Keratinocyte (primary cell): ENCODE measurements at regions not wholly inside any gene's neighbourhood (a gene's known extent, or its start where the extent isn't known, plus 50 kb on each side); places are given as distances from the start of the nearest gene placed in this dataset.

ENCODE experiments used
- DNase-seq: peaks from one replicate; pipeline ENCODE4 v3.0.0-alpha.2; 2011; ENCODE audit warnings: low read depth, missing footprints, low spot score
- FAIRE-seq: peaks from 2 replicates; lab custom pipeline; 2011; peaks lifted over from hg19 to GRCh38; lab: Jason Lieb, UNC
- H2AFZ ChIP-seq: 2 replicates; pipeline ENCODE4 v1.6.0; 2012; ENCODE audit warnings: low read length, control low read depth, inconsistent platforms; ENCODE audit not compliant: control insufficient read depth
- H3K27ac ChIP-seq: 2 replicates; pipeline ENCODE4 v1.5.1; 2011; ENCODE audit warnings: low read length; ENCODE audit not compliant: control insufficient read depth, insufficient read depth
- H3K27me3 ChIP-seq: 3 replicates; pipeline ENCODE4 v1.6.0; 2011; ENCODE audit warnings: low read length; ENCODE audit not compliant: control insufficient read depth, insufficient read depth; ENCODE audit errors: extremely low read depth
- H3K36me3 ChIP-seq, 2 experiments: 2 replicates in 1 of 2; 3 replicates in 1 of 2; pipeline ENCODE4 v1.5.1; 2011; ENCODE audit warnings: low read length in 2 of 2, mild to moderate bottlenecking in 1 of 2; ENCODE audit not compliant: control insufficient read depth in 2 of 2, insufficient read depth in 2 of 2; ENCODE audit errors: extremely low read depth in 1 of 2
- H3K4me1 ChIP-seq: 3 replicates; pipeline ENCODE4 v1.5.1; 2011; ENCODE audit warnings: low read length; ENCODE audit not compliant: control insufficient read depth, insufficient read depth; ENCODE audit errors: extremely low read depth
- H3K4me2 ChIP-seq: 3 replicates; pipeline ENCODE4 v1.6.0; 2011; ENCODE audit warnings: low read depth, low read length; ENCODE audit not compliant: control insufficient read depth, insufficient read depth; ENCODE audit errors: extremely low read depth
- H3K4me3 ChIP-seq, 3 experiments: fragments of 200-600 bp in 1 of 3; sonication (generic) in 1 of 3; 2 replicates in 2 of 3; 3 replicates in 1 of 3; pipeline ENCODE4 v1.5.1; 2011 to 2016; ENCODE audit warnings: low read length in 3 of 3, mild to moderate bottlenecking in 3 of 3, control low read depth in 2 of 3, inconsistent platforms in 1 of 3, low read depth in 1 of 3, mixed read lengths in 1 of 3, mixed run types in 1 of 3, moderate library complexity in 1 of 3; ENCODE audit not compliant: control insufficient read depth in 2 of 3, insufficient read depth in 2 of 3; ENCODE audit errors: extremely low read depth in 1 of 3
- H3K79me2 ChIP-seq: 2 replicates; pipeline ENCODE4 v1.6.0; 2012; ENCODE audit warnings: low read length; ENCODE audit not compliant: control insufficient read depth, insufficient read depth
- H3K9ac ChIP-seq: 3 replicates; pipeline ENCODE4 v1.6.0; 2011; ENCODE audit warnings: low read length; ENCODE audit not compliant: control insufficient read depth, insufficient read depth; ENCODE audit errors: extremely low read depth
- H3K9me1 ChIP-seq: 3 replicates; pipeline ENCODE4 v1.6.0; 2011; ENCODE audit warnings: low read length; ENCODE audit not compliant: control insufficient read depth, insufficient read depth; ENCODE audit errors: extremely low read depth
- H3K9me3 ChIP-seq: 2 replicates; pipeline ENCODE4 v1.5.1; 2012; ENCODE audit warnings: low read depth, low read length; ENCODE audit not compliant: control insufficient read depth
- H4K20me1 ChIP-seq: 3 replicates; pipeline ENCODE4 v1.6.0; 2011; ENCODE audit warnings: low read length; ENCODE audit not compliant: control insufficient read depth, insufficient read depth; ENCODE audit errors: extremely low read depth
- EZH2 ChIP-seq: IDR thresholded peaks from one replicate; pipeline ENCODE4 v1.6.1; 2012; ENCODE audit warnings: inconsistent platforms, mild to moderate bottlenecking, low read length, moderate library complexity
- dilution Hi-C: fragments of 300-500 bp; cut with MboI; formaldehyde crosslinking; loops from one replicate; pipeline ENCODE4 v1.7.0; 2020; ENCODE audit warnings: low sequenced_read_pairs; ENCODE audit not compliant: extremely low pct_ligation_motif_present
- TF ChIP-seq, protein P1 (sequence below), 3 experiments: IDR thresholded peaks in 1 of 3; conservative IDR thresholded peaks in 1 of 3; optimal IDR thresholded peaks in 1 of 3; 2 replicates in 2 of 3; 3 replicates in 1 of 3; pipeline versions ENCODE3 to v1.5.1; 2011; ENCODE audit warnings: low read length in 3 of 3, mild to moderate bottlenecking in 3 of 3, moderate library complexity in 2 of 3, control low read depth in 1 of 3, inconsistent platforms in 1 of 3; ENCODE audit not compliant: insufficient read depth in 2 of 3; ENCODE audit errors: extremely low read depth in 1 of 3

GRCh38 chr11:81005595-81005994 lies 1564.8 kb upstream of the TENM4 start:
- TF ChIP-seq, protein P1, sequence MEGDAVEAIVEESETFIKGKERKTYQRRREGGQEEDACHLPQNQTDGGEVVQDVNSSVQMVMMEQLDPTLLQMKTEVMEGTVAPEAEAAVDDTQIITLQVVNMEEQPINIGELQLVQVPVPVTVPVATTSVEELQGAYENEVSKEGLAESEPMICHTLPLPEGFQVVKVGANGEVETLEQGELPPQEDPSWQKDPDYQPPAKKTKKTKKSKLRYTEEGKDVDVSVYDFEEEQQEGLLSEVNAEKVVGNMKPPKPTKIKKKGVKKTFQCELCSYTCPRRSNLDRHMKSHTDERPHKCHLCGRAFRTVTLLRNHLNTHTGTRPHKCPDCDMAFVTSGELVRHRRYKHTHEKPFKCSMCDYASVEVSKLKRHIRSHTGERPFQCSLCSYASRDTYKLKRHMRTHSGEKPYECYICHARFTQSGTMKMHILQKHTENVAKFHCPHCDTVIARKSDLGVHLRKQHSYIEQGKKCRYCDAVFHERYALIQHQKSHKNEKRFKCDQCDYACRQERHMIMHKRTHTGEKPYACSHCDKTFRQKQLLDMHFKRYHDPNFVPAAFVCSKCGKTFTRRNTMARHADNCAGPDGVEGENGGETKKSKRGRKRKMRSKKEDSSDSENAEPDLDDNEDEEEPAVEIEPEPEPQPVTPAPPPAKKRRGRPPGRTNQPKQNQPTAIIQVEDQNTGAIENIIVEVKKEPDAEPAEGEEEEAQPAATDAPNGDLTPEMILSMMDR (optimal IDR thresholded peaks at IDR 0.05 in 1 of 3, IDR thresholded peaks at IDR 0.05 in 1 of 3, conservative IDR thresholded peaks at IDR 0.05 in 1 of 3; ENCODE audit: extremely low read depth in 1 of 3, insufficient read depth in 2 of 3, low read length in 3 of 3) = no peak
- no peak for TF ChIP-seq EZH2
- Histone ChIP-seq H2AFZ (no peak overlapping the region), H3K9ac (no peak overlapping the region), H3K4me2 (no peak overlapping the region), H3K27me3 (no peaks in the 10 kb centered on the region), H4K20me1 (no peaks in the 10 kb centered on the region), H3K9me3 (no peaks in the 10 kb centered on the region), H3K4me1 (peaks cover 13% of the 10 kb centered on the region), H3K4me3 (no peak overlapping the region), H3K36me3 (no peaks in the 10 kb centered on the region), H3K79me2 (no peaks in the 10 kb centered on the region), H3K9me1 (no peaks in the 10 kb centered on the region), H3K27ac (peak overlapping the region; percentile 56)
- FAIRE-seq (peak; percentile 76), DNase-seq (peak; percentile 69)
- dilution Hi-C loops = no loop called here

GRCh38 chr11:81004576-81004975 lies 1563.7 kb upstream of the TENM4 start:
- Histone ChIP-seq H3K9me1 (no peaks in the 10 kb centered on the region), H3K79me2 (no peaks in the 10 kb centered on the region), H4K20me1 (no peaks in the 10 kb centered on the region), H2AFZ (no peak overlapping the region), H3K27ac (peak overlapping the region; percentile 56), H3K9ac (no peak overlapping the region), H3K4me1 (peaks cover 13% of the 10 kb centered on the region), H3K4me3 (no peak overlapping the region), H3K27me3 (no peaks in the 10 kb centered on the region), H3K4me2 (no peak overlapping the region), H3K36me3 (no peaks in the 10 kb centered on the region), H3K9me3 (no peaks in the 10 kb centered on the region)
- FAIRE-seq = no peak
- no peak for DNase-seq
- TF ChIP-seq, protein P1 (optimal IDR thresholded peaks at IDR 0.05 in 1 of 3, IDR thresholded peaks at IDR 0.05 in 1 of 3, conservative IDR thresholded peaks at IDR 0.05 in 1 of 3; ENCODE audit: extremely low read depth in 1 of 3, insufficient read depth in 2 of 3, low read length in 3 of 3) = no peak
- TF ChIP-seq EZH2 = no peak
- dilution Hi-C loops = no loop called here
